ENCODE measurements at regions not wholly inside any gene's neighbourhood (a gene's known extent, or its start where the extent isn't known, plus 50 kb on each side); places are given as distances from the start of the nearest gene placed in this dataset.

DNA sequence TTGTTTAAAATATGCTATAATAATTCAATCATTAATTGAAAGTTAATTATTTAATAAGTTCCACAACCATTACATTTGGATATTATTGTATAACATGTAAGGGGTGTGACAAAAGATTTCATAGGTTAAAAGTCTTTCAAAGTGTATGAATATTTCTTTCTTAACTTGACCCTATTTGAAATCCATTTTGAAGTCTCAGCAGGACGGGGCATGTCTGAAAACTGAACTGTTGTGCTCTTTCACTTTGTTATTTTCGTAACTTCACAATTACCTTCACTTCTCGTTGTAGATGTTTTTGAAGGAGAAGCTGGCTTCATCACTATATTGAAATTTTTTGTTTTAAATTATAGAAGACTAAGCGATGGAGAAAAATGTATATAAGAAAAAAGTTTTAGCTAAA, 1775.7 kb downstream of the PCDH9 start:
- Histone ChIP-seq H3K14ac (replicated peaks; ENCODE audit: low read depth, low read length) (no peak overlapping the region), H4K20me1 (ENCODE audit: insufficient read depth, low read length) (no peaks in the 10 kb centered on the region), H2BK20ac (ENCODE audit: low read depth, low read length) (no peak overlapping the region), H2BK5ac (ENCODE audit: low read depth, low read length, poor library complexity, severe bottlenecking) (no peak overlapping the region), H3K4me1 (ENCODE audit: control insufficient read depth, insufficient read depth, low read length) (no peaks in the 10 kb centered on the region), H2BK15ac (ENCODE audit: low read depth, low read length) (no peak overlapping the region), H3K56ac (ENCODE audit: extremely low read depth, insufficient read depth, low read length) (no peak overlapping the region), H4K5ac (ENCODE audit: low read depth, low read length) (no peak overlapping the region), H2BK120ac (ENCODE audit: low read depth, low read length) (no peak overlapping the region), H3K9me3 (ENCODE audit: control insufficient read depth, insufficient read depth, low read length) (no peaks in the 10 kb centered on the region), H3K23ac (ENCODE audit: low read depth, low read length) (no peak overlapping the region), H3K18ac (ENCODE audit: low read depth, low read length) (no peak overlapping the region), H3K36me3 (ENCODE audit: control insufficient read depth, insufficient read depth, low read length) (no peaks in the 10 kb centered on the region), H3K4me2 (ENCODE audit: low read depth, low read length) (no peak overlapping the region), H3K27me3 (ENCODE audit: control insufficient read depth, insufficient read depth, low read length) (no peaks in the 10 kb centered on the region), H2AK9ac (replicated peaks; ENCODE audit: low read depth, low read length, poor library complexity) (no peak overlapping the region), H4K91ac (ENCODE audit: insufficient read depth, low read depth, low read length) (no peak overlapping the region), H4K8ac (ENCODE audit: low read depth in 2 of 2, low read length in 2 of 2) (no peak overlapping the region), H3K4me3 (ENCODE audit: insufficient read depth, low read depth, low read length) (no peak overlapping the region), H3K27ac (ENCODE audit: insufficient read depth, low read length) (no peak overlapping the region), H3K9ac (ENCODE audit: low read depth, low read length) (no peak overlapping the region), H2AK5ac (ENCODE audit: low read depth, low read length) (no peak overlapping the region), H3K4ac (ENCODE audit: low read depth, low read length) (no peak overlapping the region), H2AFZ (replicated peaks; ENCODE audit: low read length, poor library complexity) (no peak overlapping the region), H3K9me1 (ENCODE audit: insufficient read depth, low read length) (no peaks in the 10 kb centered on the region), H3K79me1 (ENCODE audit: low read depth in 1 of 2, low read length in 2 of 2) (no peaks in the 10 kb centered on the region)
- TF ChIP-seq NFE2L2 (IDR thresholded peaks at IDR 0.05; ENCODE audit: low read depth, low read length) (no peak), BHLHE40 (IDR thresholded peaks at IDR 0.05; ENCODE audit: low read depth, low read length) (no peak), FOS (IDR thresholded peaks at IDR 0.05; ENCODE audit: low read depth, low read length) (no peak), CHD1 (IDR thresholded peaks at IDR 0.05; ENCODE audit: low read depth, low read length) (no peak), RAD21 (IDR thresholded peaks at IDR 0.05; ENCODE audit: low read length) (no peak), MAFK (IDR thresholded peaks at IDR 0.05; ENCODE audit: low read depth, low read length) (no peak), MXI1 (IDR thresholded peaks at IDR 0.05; ENCODE audit: borderline replicate concordance, low read depth, low read length) (no peak), SMC3 (IDR thresholded peaks at IDR 0.05; ENCODE audit: low read depth, low read length) (no peak), MAZ (IDR thresholded peaks at IDR 0.05; ENCODE audit: borderline replicate concordance, low read depth, low read length) (no peak), POLR2A (IDR thresholded peaks at IDR 0.05; ENCODE audit: low read depth, low read length) (no peak), RFX5 (IDR thresholded peaks at IDR 0.05; ENCODE audit: low read depth, low read length) (no peak), CEBPB (IDR thresholded peaks at IDR 0.05; ENCODE audit: low read depth, low read length) (no peak)
- TF ChIP-seq, protein P1, sequence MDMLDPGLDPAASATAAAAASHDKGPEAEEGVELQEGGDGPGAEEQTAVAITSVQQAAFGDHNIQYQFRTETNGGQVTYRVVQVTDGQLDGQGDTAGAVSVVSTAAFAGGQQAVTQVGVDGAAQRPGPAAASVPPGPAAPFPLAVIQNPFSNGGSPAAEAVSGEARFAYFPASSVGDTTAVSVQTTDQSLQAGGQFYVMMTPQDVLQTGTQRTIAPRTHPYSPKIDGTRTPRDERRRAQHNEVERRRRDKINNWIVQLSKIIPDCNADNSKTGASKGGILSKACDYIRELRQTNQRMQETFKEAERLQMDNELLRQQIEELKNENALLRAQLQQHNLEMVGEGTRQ (IDR thresholded peaks at IDR 0.05; ENCODE audit: low read depth, low read length) = no peak
- TF ChIP-seq, protein P2, sequence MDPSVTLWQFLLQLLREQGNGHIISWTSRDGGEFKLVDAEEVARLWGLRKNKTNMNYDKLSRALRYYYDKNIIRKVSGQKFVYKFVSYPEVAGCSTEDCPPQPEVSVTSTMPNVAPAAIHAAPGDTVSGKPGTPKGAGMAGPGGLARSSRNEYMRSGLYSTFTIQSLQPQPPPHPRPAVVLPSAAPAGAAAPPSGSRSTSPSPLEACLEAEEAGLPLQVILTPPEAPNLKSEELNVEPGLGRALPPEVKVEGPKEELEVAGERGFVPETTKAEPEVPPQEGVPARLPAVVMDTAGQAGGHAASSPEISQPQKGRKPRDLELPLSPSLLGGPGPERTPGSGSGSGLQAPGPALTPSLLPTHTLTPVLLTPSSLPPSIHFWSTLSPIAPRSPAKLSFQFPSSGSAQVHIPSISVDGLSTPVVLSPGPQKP (IDR thresholded peaks at IDR 0.05; ENCODE audit: borderline replicate concordance, low read depth, low read length) = no peak
- TF ChIP-seq, protein P3, sequence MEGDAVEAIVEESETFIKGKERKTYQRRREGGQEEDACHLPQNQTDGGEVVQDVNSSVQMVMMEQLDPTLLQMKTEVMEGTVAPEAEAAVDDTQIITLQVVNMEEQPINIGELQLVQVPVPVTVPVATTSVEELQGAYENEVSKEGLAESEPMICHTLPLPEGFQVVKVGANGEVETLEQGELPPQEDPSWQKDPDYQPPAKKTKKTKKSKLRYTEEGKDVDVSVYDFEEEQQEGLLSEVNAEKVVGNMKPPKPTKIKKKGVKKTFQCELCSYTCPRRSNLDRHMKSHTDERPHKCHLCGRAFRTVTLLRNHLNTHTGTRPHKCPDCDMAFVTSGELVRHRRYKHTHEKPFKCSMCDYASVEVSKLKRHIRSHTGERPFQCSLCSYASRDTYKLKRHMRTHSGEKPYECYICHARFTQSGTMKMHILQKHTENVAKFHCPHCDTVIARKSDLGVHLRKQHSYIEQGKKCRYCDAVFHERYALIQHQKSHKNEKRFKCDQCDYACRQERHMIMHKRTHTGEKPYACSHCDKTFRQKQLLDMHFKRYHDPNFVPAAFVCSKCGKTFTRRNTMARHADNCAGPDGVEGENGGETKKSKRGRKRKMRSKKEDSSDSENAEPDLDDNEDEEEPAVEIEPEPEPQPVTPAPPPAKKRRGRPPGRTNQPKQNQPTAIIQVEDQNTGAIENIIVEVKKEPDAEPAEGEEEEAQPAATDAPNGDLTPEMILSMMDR (conservative IDR thresholded peaks at IDR 0.05; ENCODE audit: low read depth, low read length) = no peak
- in situ Hi-C loops (cut with MboI; ENCODE audit: low sequenced_read_pairs) (no loop called here), intact Hi-C loops (cut with micrococcal nuclease) (no loop called here), dilution Hi-C loops (cut with HindIII; ENCODE audit: low sequenced_read_pairs, unreplicated experiment) (no loop called here)
- no peak for ATAC-seq (ENCODE audit: low read depth)
- POLR2A ChIA-PET (ENCODE audit: unreplicated experiment) = no interaction called here
- WGBS, 2 experiments (ENCODE audit: extremely low coverage in 2 of 2, insufficient read length in 1 of 2) = 100% methylated on average over 1 of the region's 4 CpGs; no CpG with 5 or more reads in 1 of the 2 experiments
- CTCF ChIA-PET = no interaction called here
- no peak for DNase-seq
- BruUV-seq (replicated peaks) = no TSS peak
